MM.1S (cell line): ENCODE measurements at regions not wholly inside any gene's neighbourhood (a gene's known extent, or its start where the extent isn't known, plus 50 kb on each side); places are given as distances from the start of the nearest gene placed in this dataset.

Experiments
- DNase-seq: peaks from one replicate; pipeline ENCODE4 v3.0.0-alpha.2; 2015
- H2AFZ ChIP-seq: fragments of 300-600 bp; sonication (generic); 2 replicates; pipeline ENCODE4 v1.6.0; 2016; ENCODE audit warnings: antibody characterized with exemption, low read length
- H3F3A ChIP-seq: fragments of 300-600 bp; sonication (generic); 2 replicates; pipeline ENCODE4 v1.6.1; 2016; ENCODE audit warnings: mild to moderate bottlenecking, antibody characterized with exemption, low read length, moderate library complexity, mixed read lengths; ENCODE audit not compliant: insufficient read depth
- H3K27ac ChIP-seq: fragments of 300-600 bp; sonication (generic); 2 replicates; pipeline ENCODE4 v1.5.1; 2016; ENCODE audit warnings: mild to moderate bottlenecking, low read length
- H3K27me3 ChIP-seq: fragments of 300-600 bp; sonication (generic); replicated peaks from 2 replicates; pipeline ENCODE4 v1.6.0; 2016; ENCODE audit warnings: low read length; ENCODE audit not compliant: insufficient read depth
- H3K36me3 ChIP-seq: fragments of 300-600 bp; sonication (generic); replicated peaks from 2 replicates; pipeline ENCODE4 v1.6.1; 2016; ENCODE audit warnings: mild to moderate bottlenecking, low read length, mixed read lengths; ENCODE audit not compliant: insufficient read depth
- H3K4me1 ChIP-seq: fragments of 300-600 bp; sonication (generic); 2 replicates; pipeline ENCODE4 v1.6.1; 2016; ENCODE audit warnings: low read length, mixed read lengths
- H3K4me2 ChIP-seq: fragments of 300-600 bp; sonication (generic); 2 replicates; pipeline ENCODE4 v1.6.0; 2016; ENCODE audit warnings: low read depth, low read length
- H3K4me3 ChIP-seq: fragments of 300-600 bp; sonication (generic); 2 replicates; pipeline ENCODE4 v1.5.1; 2016; ENCODE audit warnings: low read length, mixed read lengths
- H3K79me2 ChIP-seq: fragments of 300-600 bp; sonication (generic); 2 replicates; pipeline ENCODE4 v1.6.1; 2016; ENCODE audit warnings: mixed run types, low read length, mixed read lengths
- H3K9ac ChIP-seq: fragments of 300-600 bp; sonication (generic); 2 replicates; pipeline ENCODE4 v1.6.1; 2016; ENCODE audit warnings: low read length, mixed read lengths
- H3K9me2 ChIP-seq: fragments of 300-600 bp; sonication (generic); replicated peaks from 2 replicates; pipeline ENCODE4 v1.6.1; 2016; ENCODE audit warnings: mild to moderate bottlenecking, low read length, mixed read lengths; ENCODE audit not compliant: insufficient read depth
- H3K9me3 ChIP-seq: fragments of 300-600 bp; sonication (generic); replicated peaks from 2 replicates; pipeline ENCODE4 v1.6.1; 2016; ENCODE audit warnings: mild to moderate bottlenecking, low read length, mixed read lengths; ENCODE audit not compliant: insufficient read depth
- H4K20me1 ChIP-seq: fragments of 300-600 bp; sonication (generic); 2 replicates; pipeline ENCODE4 v1.6.1; 2016; ENCODE audit warnings: mild to moderate bottlenecking, low read length, moderate library complexity, mixed read lengths; ENCODE audit not compliant: insufficient read depth
- EZH2 ChIP-seq: fragments of 300-600 bp; sonication (generic); optimal IDR thresholded peaks from 2 replicates; pipeline ENCODE3; 2017; ENCODE audit warnings: low read depth, mild to moderate bottlenecking, antibody characterized with exemption, low read length, mixed read lengths
- EZH2phosphoT487 ChIP-seq: fragments of 300-600 bp; sonication (generic); IDR thresholded peaks from 2 replicates; pipeline ENCODE4 v1.6.1; 2018; ENCODE audit warnings: antibody characterized with exemption, low read length
- TF ChIP-seq, protein P1 (sequence below): fragments of 300-600 bp; sonication (generic); IDR thresholded peaks from 2 replicates; pipeline ENCODE4 v1.5.1; 2016; ENCODE audit warnings: antibody characterized with exemption, low read length, mixed read lengths

DNA sequence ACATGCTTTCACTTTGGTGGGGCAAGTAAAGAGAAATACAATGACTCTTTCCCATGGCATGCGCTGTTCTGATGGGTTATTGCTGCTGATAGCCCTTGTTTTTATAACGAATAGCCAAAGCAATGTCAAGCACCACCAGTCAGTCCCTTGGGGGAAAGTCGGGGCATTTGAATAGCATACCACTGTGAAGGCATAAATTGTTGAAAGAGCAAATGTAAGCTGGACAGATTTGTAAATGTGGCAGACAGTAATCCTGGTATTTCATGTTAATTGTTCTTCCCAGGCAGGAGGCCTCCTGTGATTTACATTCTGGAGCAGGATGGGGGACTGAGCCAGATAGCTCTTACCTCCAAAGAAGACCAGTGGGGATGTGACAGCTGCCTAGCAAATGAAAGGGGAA is 293.3 kb downstream of the ADRA2A start:
- Histone ChIP-seq H3K4me1 (no peaks in the 10 kb centered on the region), H3K27me3 (no peaks in the 10 kb centered on the region), H3K9ac (no peak overlapping the region), H3K4me3 (no peak overlapping the region), H3K36me3 (no peaks in the 10 kb centered on the region), H4K20me1 (no peaks in the 10 kb centered on the region), H3K9me2 (no peaks in the 10 kb centered on the region), H3K4me2 (no peak overlapping the region), H3K9me3 (no peaks in the 10 kb centered on the region), H3F3A (no peaks in the 10 kb centered on the region), H3K27ac (no peak overlapping the region), H2AFZ (no peak overlapping the region), H3K79me2 (no peaks in the 10 kb centered on the region)
- DNase-seq: no peak
- TF ChIP-seq, protein P1, sequence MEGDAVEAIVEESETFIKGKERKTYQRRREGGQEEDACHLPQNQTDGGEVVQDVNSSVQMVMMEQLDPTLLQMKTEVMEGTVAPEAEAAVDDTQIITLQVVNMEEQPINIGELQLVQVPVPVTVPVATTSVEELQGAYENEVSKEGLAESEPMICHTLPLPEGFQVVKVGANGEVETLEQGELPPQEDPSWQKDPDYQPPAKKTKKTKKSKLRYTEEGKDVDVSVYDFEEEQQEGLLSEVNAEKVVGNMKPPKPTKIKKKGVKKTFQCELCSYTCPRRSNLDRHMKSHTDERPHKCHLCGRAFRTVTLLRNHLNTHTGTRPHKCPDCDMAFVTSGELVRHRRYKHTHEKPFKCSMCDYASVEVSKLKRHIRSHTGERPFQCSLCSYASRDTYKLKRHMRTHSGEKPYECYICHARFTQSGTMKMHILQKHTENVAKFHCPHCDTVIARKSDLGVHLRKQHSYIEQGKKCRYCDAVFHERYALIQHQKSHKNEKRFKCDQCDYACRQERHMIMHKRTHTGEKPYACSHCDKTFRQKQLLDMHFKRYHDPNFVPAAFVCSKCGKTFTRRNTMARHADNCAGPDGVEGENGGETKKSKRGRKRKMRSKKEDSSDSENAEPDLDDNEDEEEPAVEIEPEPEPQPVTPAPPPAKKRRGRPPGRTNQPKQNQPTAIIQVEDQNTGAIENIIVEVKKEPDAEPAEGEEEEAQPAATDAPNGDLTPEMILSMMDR: no peak
- TF ChIP-seq EZH2phosphoT487 (no peak), EZH2 (no peak)

DNA sequence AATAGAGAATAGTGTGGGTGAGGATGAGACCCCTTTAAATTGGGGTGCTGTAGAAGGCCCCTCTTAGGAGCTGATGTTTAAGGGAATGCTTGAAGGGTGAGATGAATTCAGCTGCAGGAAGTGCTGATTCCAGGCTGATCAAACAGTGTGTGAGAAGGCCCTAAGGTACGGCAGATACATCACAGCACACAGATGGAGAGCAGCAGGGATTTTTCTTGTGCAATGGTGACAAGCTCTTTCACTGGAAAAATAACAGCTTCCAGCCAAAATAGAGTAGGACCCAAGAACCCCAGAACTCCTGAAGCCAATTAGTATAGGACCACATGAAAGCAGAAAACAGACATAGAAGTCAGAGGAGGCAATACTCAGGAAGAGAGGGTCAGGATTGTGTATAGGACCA is 296.9 kb downstream of the ADRA2A start:
- no peak overlapping the region for H2AFZ ChIP-seq
- no peaks in the 10 kb centered on the region for H3K27me3 ChIP-seq
- no peaks in the 10 kb centered on the region for H3K79me2 ChIP-seq
- H3F3A ChIP-seq: no peaks in the 10 kb centered on the region
- H3K9me3 ChIP-seq: no peaks in the 10 kb centered on the region
- no peak for TF ChIP-seq EZH2phosphoT487
- H3K27ac ChIP-seq: no peak overlapping the region
- no peaks in the 10 kb centered on the region for H3K4me1 ChIP-seq
- H4K20me1 ChIP-seq: no peaks in the 10 kb centered on the region
- no peaks in the 10 kb centered on the region for H3K36me3 ChIP-seq
- H3K4me3 ChIP-seq: no peak overlapping the region
- no peak overlapping the region for H3K4me2 ChIP-seq
- no peak overlapping the region for H3K9ac ChIP-seq
- H3K9me2 ChIP-seq: no peaks in the 10 kb centered on the region
- DNase-seq: no peak

DNA sequence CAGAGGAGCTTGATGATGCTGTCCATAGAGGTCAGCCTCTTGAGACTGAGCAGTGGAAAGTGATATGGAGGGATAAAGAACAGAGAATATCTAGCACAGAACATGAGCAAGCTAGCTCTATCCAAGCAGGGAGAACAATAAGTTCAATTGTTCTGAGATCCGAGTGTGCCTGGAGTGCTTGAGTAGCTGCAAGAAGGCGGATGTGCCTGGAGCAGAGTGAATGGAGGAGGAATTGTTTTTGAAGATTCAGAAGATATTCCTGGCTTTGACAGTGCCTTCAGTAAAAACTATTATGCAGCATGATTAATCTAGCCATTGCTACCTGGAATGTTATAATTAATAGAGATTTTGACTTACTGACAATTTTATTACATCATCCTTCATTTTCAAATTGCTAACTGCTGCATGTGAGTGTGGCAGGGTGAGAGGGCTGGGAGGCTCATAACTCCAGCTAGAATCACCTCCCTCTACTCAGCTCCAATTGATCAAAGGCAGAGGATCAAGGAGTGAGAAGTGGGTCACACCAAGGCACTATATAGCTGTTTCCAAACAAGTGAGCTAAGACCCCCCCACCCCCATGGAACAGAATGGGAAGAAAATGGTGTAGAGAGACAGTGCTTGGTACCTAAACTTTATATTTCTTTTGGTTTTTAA is 302.8 kb downstream of the ADRA2A start:
- no peak for DNase-seq
- no peaks in the 10 kb centered on the region for H4K20me1 ChIP-seq
- H3K9me3 ChIP-seq: no peaks in the 10 kb centered on the region
- no peaks in the 10 kb centered on the region for H3F3A ChIP-seq
- TF ChIP-seq EZH2 (no peak), EZH2phosphoT487 (no peak)
- TF ChIP-seq, protein P1: no peak
- H3K9me2 ChIP-seq: no peaks in the 10 kb centered on the region
- no peak overlapping the region for H3K4me3 ChIP-seq
- H3K79me2 ChIP-seq: no peaks in the 10 kb centered on the region
- no peaks in the 10 kb centered on the region for H3K4me1 ChIP-seq
- no peak overlapping the region for H3K9ac ChIP-seq
- H3K4me2 ChIP-seq: no peak overlapping the region
- H3K36me3 ChIP-seq: no peaks in the 10 kb centered on the region
- no peak overlapping the region for H2AFZ ChIP-seq
- H3K27me3 ChIP-seq: no peaks in the 10 kb centered on the region
- no peak overlapping the region for H3K27ac ChIP-seq

DNA sequence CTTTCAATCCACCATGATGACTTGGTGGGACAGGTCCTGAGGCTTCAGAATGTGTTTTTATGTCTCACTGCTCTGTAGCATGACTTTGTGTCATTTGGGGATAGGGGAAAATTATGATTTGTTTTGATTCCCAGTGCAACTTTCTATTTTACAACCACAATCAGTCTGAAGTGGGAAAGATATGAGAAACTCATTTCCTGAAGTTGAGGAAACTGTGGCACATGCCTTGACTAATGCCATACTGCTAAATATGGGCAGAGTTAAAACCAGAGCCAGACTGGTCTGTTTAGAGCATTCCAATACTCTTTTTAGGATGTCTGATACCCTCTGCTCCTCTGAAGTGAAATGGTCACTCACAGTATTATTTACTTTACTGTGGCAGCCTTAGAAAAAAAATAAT is 307.7 kb downstream of the ADRA2A start:
- no peak overlapping the region for H3K4me3 ChIP-seq
- TF ChIP-seq EZH2phosphoT487 (no peak), EZH2 (no peak)
- TF ChIP-seq, protein P1: no peak
- H3K27ac ChIP-seq: no peak overlapping the region
- no peak overlapping the region for H3K4me2 ChIP-seq
- no peak overlapping the region for H2AFZ ChIP-seq
- no peaks in the 10 kb centered on the region for H3K79me2 ChIP-seq
- no peaks in the 10 kb centered on the region for H3K36me3 ChIP-seq
- H4K20me1 ChIP-seq: no peaks in the 10 kb centered on the region
- no peaks in the 10 kb centered on the region for H3F3A ChIP-seq
- no peaks in the 10 kb centered on the region for H3K4me1 ChIP-seq
- no peaks in the 10 kb centered on the region for H3K27me3 ChIP-seq
- no peaks in the 10 kb centered on the region for H3K9me2 ChIP-seq
- DNase-seq: no peak
- no peak overlapping the region for H3K9ac ChIP-seq
- no peaks in the 10 kb centered on the region for H3K9me3 ChIP-seq
